Lower leg skin (tissue), 3 donors: ENCODE measurements at regions not wholly inside any gene's neighbourhood (a gene's known extent, or its start where the extent isn't known, plus 50 kb on each side); places are given as distances from the start of the nearest gene placed in this dataset.

Experiments used
- POLR2A ChIP-seq, 2 donors: fragments of 450-650 bp; IDR thresholded peaks; one replicate each; pipeline ENCODE4 v1.6.1; 2016 to 2017; ENCODE audit warnings: antibody characterized with exemption in 2 of 2, mild to moderate bottlenecking in 1 of 2, moderate library complexity in 1 of 2
- TF ChIP-seq, protein P1 (sequence below), 3 donors: fragments of 450-650 bp; IDR thresholded peaks; one replicate each; pipeline ENCODE4 v1.5.1; 2016; ENCODE audit warnings: antibody characterized with exemption in 3 of 3, mild to moderate bottlenecking in 3 of 3, moderate library complexity in 2 of 3

DNA sequence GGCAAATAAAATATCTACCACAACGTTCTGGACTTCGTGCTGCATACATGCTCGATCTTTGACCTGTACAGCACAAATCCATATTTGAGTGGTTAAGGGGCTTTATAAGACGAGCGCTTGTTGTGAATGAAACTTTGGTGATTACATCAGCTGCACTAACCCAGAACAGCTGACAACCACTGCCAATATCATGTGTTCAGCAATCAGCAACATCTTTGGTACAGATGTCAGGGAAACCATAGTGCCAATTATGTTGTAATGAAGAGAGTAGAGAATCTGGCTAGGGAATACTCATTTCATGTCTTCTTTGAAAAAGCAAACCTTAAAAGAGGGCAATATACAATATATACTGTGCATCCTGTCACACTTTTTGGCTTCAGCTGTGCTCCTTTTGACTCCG is 188.6 kb upstream of the NT5E start:
- TF ChIP-seq, protein P1, sequence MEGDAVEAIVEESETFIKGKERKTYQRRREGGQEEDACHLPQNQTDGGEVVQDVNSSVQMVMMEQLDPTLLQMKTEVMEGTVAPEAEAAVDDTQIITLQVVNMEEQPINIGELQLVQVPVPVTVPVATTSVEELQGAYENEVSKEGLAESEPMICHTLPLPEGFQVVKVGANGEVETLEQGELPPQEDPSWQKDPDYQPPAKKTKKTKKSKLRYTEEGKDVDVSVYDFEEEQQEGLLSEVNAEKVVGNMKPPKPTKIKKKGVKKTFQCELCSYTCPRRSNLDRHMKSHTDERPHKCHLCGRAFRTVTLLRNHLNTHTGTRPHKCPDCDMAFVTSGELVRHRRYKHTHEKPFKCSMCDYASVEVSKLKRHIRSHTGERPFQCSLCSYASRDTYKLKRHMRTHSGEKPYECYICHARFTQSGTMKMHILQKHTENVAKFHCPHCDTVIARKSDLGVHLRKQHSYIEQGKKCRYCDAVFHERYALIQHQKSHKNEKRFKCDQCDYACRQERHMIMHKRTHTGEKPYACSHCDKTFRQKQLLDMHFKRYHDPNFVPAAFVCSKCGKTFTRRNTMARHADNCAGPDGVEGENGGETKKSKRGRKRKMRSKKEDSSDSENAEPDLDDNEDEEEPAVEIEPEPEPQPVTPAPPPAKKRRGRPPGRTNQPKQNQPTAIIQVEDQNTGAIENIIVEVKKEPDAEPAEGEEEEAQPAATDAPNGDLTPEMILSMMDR (IDR thresholded peaks at IDR 0.05): no peak
- TF ChIP-seq POLR2A (IDR thresholded peaks at IDR 0.05): no peak
